ENCODE measurements at regions not wholly inside any gene's neighbourhood (a gene's known extent, or its start where the extent isn't known, plus 50 kb on each side); places are given as distances from the start of the nearest gene placed in this dataset.

DNA sequence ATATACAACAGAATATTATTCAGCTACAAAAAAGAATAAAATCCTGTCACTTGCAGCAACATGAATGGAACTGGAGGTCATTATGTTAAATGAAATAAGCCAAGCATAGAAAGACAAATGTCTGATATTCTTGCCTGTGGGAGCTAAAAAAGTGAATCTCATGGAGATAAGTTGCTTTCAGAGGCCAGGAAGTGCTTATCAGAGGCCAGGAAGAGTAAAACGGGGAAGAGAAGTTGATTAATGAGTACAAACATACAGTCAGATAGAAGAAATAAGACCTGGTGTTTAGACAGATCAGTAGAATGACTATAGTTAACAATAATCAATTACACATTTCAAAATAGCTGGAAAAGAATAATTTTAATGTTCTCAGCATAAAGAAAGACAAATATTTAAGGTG is 54.4 kb upstream of the CPHXL start:
- Histone ChIP-seq H3K9ac (ENCODE audit: low read depth, low read length) (no peak overlapping the region), H3K36me3 (ENCODE audit: control insufficient read depth, insufficient read depth, low read length) (no peaks in the 10 kb centered on the region), H3K4me3 (ENCODE audit: low read depth, low read length) (no peak overlapping the region), H3K9me3 (ENCODE audit: control insufficient read depth, insufficient read depth, low read length) (no peaks in the 10 kb centered on the region), H3K27ac (ENCODE audit: low read depth, low read length) (no peak overlapping the region), H3K4me1 (ENCODE audit: control insufficient read depth, insufficient read depth, low read length) (no peaks in the 10 kb centered on the region), H3K27me3 (ENCODE audit: control insufficient read depth, insufficient read depth, low read length) (no peaks in the 10 kb centered on the region; the same call in 1 of the 2 replicates)

DNA sequence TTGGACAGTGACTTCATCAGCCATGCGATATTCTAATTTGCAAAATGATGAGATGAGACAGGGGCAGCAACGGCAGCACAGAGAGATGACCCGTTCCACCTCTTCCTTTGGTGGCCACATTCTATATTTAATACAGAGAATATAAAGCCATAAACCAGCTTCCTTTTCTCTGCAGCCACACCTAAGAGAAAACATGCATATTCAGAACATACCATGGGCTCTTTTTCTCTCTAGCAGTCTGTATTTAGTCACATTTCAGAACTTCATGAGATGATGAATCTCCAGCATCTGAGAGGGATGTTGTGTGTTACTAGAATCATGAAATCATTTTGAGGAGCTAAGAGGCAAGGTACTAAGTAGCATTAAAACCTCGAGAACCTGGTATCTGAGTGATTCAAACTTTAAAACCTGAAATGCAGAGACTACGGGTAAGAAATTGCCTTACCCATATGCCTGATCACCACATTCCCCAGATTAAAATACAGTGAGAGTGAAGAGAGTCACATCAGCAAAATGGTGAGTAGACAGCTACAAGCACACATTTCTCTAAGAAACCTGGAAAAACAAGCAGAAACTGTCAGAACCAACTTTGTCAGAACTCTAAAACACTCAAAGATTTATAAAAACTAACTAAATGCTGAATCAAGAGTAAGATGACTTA is 55.5 kb upstream of the CPHXL start:
- Histone ChIP-seq H3K36me3 (ENCODE audit: control insufficient read depth, insufficient read depth, low read length) (no peaks in the 10 kb centered on the region), H3K4me1 (ENCODE audit: control insufficient read depth, insufficient read depth, low read length) (no peaks in the 10 kb centered on the region), H3K9me3 (ENCODE audit: control insufficient read depth, insufficient read depth, low read length) (no peaks in the 10 kb centered on the region), H3K27ac (ENCODE audit: low read depth, low read length) (no peak overlapping the region), H3K27me3 (ENCODE audit: control insufficient read depth, insufficient read depth, low read length) (no peaks in the 10 kb centered on the region; the same call in 1 of the 2 replicates), H3K4me3 (ENCODE audit: low read depth, low read length) (no peak overlapping the region), H3K9ac (ENCODE audit: low read depth, low read length) (no peak overlapping the region)

GRCh38 chr16:75787440-75787839 is 61.1 kb upstream of the CPHXL start:
- Histone ChIP-seq H3K36me3 (ENCODE audit: control insufficient read depth, insufficient read depth, low read length) (no peaks in the 10 kb centered on the region), H3K4me1 (ENCODE audit: control insufficient read depth, insufficient read depth, low read length) (no peaks in the 10 kb centered on the region), H3K27me3 (ENCODE audit: control insufficient read depth, insufficient read depth, low read length) (no peaks in the 10 kb centered on the region; the same call in 1 of the 2 replicates), H3K27ac (ENCODE audit: low read depth, low read length) (no peak overlapping the region), H3K9ac (ENCODE audit: low read depth, low read length) (no peak overlapping the region), H3K4me3 (ENCODE audit: low read depth, low read length) (no peak overlapping the region), H3K9me3 (ENCODE audit: control insufficient read depth, insufficient read depth, low read length) (no peaks in the 10 kb centered on the region)

DNA sequence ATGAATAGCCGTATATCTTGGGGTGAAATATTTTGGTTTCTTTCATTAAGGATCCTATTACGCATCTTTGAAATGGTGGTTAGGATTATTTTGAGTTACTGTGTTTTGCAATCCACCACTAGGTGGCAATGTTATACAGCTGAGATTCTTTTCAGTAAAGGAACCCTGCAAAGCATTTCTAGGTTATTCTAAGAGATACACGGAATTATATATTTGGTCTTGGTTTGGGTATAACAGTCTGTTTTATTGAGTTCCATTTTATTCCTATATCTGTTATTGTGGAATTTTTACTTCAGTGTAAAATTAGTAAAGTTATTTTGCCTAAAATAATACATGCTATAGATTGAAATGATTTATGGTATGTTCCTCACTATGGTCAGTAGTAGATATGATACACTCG is 62.9 kb upstream of the CPHXL start:
- H3K27ac ChIP-seq (ENCODE audit: low read depth, low read length): no peak overlapping the region
- no peaks in the 10 kb centered on the region for H3K36me3 ChIP-seq (ENCODE audit: control insufficient read depth, insufficient read depth, low read length)
- H3K4me3 ChIP-seq (ENCODE audit: low read depth, low read length): no peak overlapping the region
- no peaks in the 10 kb centered on the region for H3K9me3 ChIP-seq (ENCODE audit: control insufficient read depth, insufficient read depth, low read length)
- H3K4me1 ChIP-seq (ENCODE audit: control insufficient read depth, insufficient read depth, low read length): no peaks in the 10 kb centered on the region
- H3K27me3 ChIP-seq (ENCODE audit: control insufficient read depth, insufficient read depth, low read length): no peaks in the 10 kb centered on the region
- no peak overlapping the region for H3K9ac ChIP-seq (ENCODE audit: low read depth, low read length)

DNA sequence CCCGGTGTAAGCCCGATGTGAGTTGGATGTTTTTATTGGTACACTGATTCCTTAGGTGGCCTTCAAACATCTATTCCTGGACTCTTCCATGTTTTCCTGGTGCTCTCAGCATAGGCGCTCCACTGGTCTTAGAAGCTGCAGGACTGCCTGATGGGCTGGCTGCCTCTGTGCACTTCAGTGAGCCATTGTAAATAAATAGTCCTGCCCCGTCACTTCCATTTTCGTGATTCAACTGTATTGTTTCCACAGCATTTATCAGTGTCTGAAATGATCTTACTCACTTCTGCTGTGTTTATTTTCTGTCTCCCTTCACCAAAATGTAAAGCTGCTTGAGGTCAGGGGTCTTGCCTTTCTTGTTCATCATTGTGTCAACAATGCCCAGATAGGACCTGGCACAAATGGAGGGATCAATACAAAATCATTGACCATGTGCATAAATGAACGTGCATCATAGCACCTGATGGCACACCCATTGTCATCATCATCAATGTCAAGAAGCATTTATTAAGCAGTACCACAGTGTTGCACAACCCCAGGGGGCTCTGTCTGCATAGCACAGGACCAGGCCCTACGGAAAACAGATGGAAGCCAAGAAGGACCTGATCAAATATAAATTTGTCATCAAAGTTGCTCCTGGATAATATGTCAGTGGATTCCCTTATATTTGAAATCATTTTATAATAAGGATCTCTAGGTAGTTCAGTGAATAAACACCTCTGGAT is 66.6 kb upstream of the CPHXL start:
- Histone ChIP-seq H3K27ac (ENCODE audit: low read depth, low read length) (no peak overlapping the region), H3K36me3 (ENCODE audit: control insufficient read depth, insufficient read depth, low read length) (no peaks in the 10 kb centered on the region), H3K9ac (ENCODE audit: low read depth, low read length) (no peak overlapping the region), H3K9me3 (ENCODE audit: control insufficient read depth, insufficient read depth, low read length) (no peaks in the 10 kb centered on the region), H3K4me1 (ENCODE audit: control insufficient read depth, insufficient read depth, low read length) (no peaks in the 10 kb centered on the region), H3K4me3 (ENCODE audit: low read depth, low read length) (no peak overlapping the region), H3K27me3 (ENCODE audit: control insufficient read depth, insufficient read depth, low read length) (no peaks in the 10 kb centered on the region)

DNA sequence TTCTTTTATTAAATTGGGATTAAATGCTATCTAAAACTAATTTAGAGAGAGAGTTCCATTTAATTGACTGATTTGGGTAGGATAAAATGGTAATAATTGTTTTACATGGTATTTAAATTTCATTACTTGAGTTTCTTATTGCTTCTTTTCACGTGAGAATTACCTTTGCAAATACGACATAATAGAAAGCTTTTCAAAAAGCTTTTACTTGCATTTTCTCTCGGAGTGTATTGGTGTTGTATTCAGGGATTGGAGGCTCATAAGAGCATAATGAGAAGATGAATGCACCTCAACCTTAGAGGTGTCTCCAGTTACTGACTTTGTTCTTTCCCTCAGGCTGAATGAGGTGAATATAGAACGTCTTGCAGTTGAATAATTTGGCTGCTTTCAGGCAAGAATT is 67.4 kb upstream of the CPHXL start:
- Histone ChIP-seq H3K27me3 (ENCODE audit: control insufficient read depth, insufficient read depth, low read length) (no peaks in the 10 kb centered on the region), H3K27ac (ENCODE audit: low read depth, low read length) (no peak overlapping the region), H3K9ac (ENCODE audit: low read depth, low read length) (no peak overlapping the region)

GRCh38 chr16:75794426-75794825 is 68.1 kb upstream of the CPHXL start:
- no peaks in the 10 kb centered on the region for H3K9me3 ChIP-seq (ENCODE audit: control insufficient read depth, insufficient read depth, low read length)
- H3K4me1 ChIP-seq (ENCODE audit: control insufficient read depth, insufficient read depth, low read length): no peaks in the 10 kb centered on the region
- no peak overlapping the region for H3K27ac ChIP-seq (ENCODE audit: low read depth, low read length)
- H3K27me3 ChIP-seq (ENCODE audit: control insufficient read depth, insufficient read depth, low read length): no peaks in the 10 kb centered on the region
- no peaks in the 10 kb centered on the region for H3K36me3 ChIP-seq (ENCODE audit: control insufficient read depth, insufficient read depth, low read length)
- H3K9ac ChIP-seq (ENCODE audit: low read depth, low read length): no peak overlapping the region
- H3K4me3 ChIP-seq (ENCODE audit: low read depth, low read length): no peak overlapping the region

More for the DNA sequence above, 67.4 kb upstream of the CPHXL start:
- Histone ChIP-seq H3K4me1 (ENCODE audit: control insufficient read depth, insufficient read depth, low read length) (no peaks in the 10 kb centered on the region), H3K4me3 (ENCODE audit: low read depth, low read length) (no peak overlapping the region), H3K9me3 (ENCODE audit: control insufficient read depth, insufficient read depth, low read length) (no peaks in the 10 kb centered on the region), H3K36me3 (ENCODE audit: control insufficient read depth, insufficient read depth, low read length) (no peaks in the 10 kb centered on the region)

DNA sequence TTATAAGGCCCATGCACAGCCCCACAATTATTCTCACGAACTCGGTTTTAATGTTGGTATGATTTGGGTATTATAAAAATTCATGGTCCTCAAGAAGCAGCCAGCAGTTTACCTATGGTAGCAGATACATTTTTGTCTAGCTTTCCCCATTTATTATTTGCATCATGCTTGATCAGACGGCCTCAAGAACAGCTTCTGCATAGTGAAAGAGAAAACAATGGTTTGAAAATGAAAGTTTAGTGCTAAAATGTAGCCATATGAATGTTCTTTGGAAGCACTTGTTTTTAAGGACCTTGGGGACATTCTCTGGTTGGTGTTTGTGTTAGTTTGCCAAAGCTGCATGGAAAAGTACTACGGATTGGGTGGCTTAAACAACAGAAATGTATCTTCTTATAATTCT is 72.4 kb upstream of the CPHXL start:
- Histone ChIP-seq H3K36me3 (ENCODE audit: control insufficient read depth, insufficient read depth, low read length) (no peaks in the 10 kb centered on the region), H3K4me3 (ENCODE audit: low read depth, low read length) (no peak overlapping the region), H3K9me3 (ENCODE audit: control insufficient read depth, insufficient read depth, low read length) (no peaks in the 10 kb centered on the region), H3K4me1 (ENCODE audit: control insufficient read depth, insufficient read depth, low read length) (no peaks in the 10 kb centered on the region), H3K27me3 (ENCODE audit: control insufficient read depth, insufficient read depth, low read length) (peaks cover 4% of the 10 kb centered on the region; the same call in 1 of the 2 replicates), H3K27ac (ENCODE audit: low read depth, low read length) (no peak overlapping the region), H3K9ac (ENCODE audit: low read depth, low read length) (no peak overlapping the region)

- H3K36me3 ChIP-seq (ENCODE audit: control insufficient read depth, insufficient read depth, low read length): no peaks in the 10 kb centered on the region
- H3K27me3 ChIP-seq (ENCODE audit: control insufficient read depth, insufficient read depth, low read length): peaks cover 9% of the 10 kb centered on the region
- H3K4me3 ChIP-seq (ENCODE audit: low read depth, low read length): no peak overlapping the region
- no peak overlapping the region for H3K9ac ChIP-seq (ENCODE audit: low read depth, low read length)
- no peak overlapping the region for H3K27ac ChIP-seq (ENCODE audit: low read depth, low read length)
- no peaks in the 10 kb centered on the region for H3K9me3 ChIP-seq (ENCODE audit: control insufficient read depth, insufficient read depth, low read length)
- no peaks in the 10 kb centered on the region for H3K4me1 ChIP-seq (ENCODE audit: control insufficient read depth, insufficient read depth, low read length)
Observed at GRCh38 chr16:75801307-75801706, 75.0 kb upstream of the CPHXL start.

- Histone ChIP-seq H3K36me3 (ENCODE audit: control insufficient read depth, insufficient read depth, low read length) (no peaks in the 10 kb centered on the region), H3K4me1 (ENCODE audit: control insufficient read depth, insufficient read depth, low read length) (no peaks in the 10 kb centered on the region), H3K27ac (ENCODE audit: low read depth, low read length) (no peak overlapping the region), H3K9me3 (ENCODE audit: control insufficient read depth, insufficient read depth, low read length) (no peaks in the 10 kb centered on the region), H3K9ac (ENCODE audit: low read depth, low read length) (no peak overlapping the region), H3K27me3 (ENCODE audit: control insufficient read depth, insufficient read depth, low read length) (peaks cover 14% of the 10 kb centered on the region), H3K4me3 (ENCODE audit: low read depth, low read length) (no peak overlapping the region)
Observed at GRCh38 chr16:75803753-75804152, 77.5 kb upstream of the CPHXL start.

- H3K9ac ChIP-seq (ENCODE audit: low read depth, low read length): no peak overlapping the region
- H3K27ac ChIP-seq (ENCODE audit: low read depth, low read length): no peak overlapping the region
- no peaks in the 10 kb centered on the region for H3K36me3 ChIP-seq (ENCODE audit: control insufficient read depth, insufficient read depth, low read length)
- H3K4me1 ChIP-seq (ENCODE audit: control insufficient read depth, insufficient read depth, low read length): no peaks in the 10 kb centered on the region
- no peaks in the 10 kb centered on the region for H3K9me3 ChIP-seq (ENCODE audit: control insufficient read depth, insufficient read depth, low read length)
- H3K4me3 ChIP-seq (ENCODE audit: low read depth, low read length): no peak overlapping the region
- H3K27me3 ChIP-seq (ENCODE audit: control insufficient read depth, insufficient read depth, low read length): peaks cover 17% of the 10 kb centered on the region
Observed at GRCh38 chr16:75804368-75804767, 78.1 kb upstream of the CPHXL start.

All from HUES48 (cell line).